NT2/D1 (cell line): ENCODE measurements at regions not wholly inside any gene's neighbourhood (a gene's known extent, or its start where the extent isn't known, plus 50 kb on each side); places are given as distances from the start of the nearest gene placed in this dataset.

Experiments used
- YY1 ChIP-seq: IDR thresholded peaks from 2 replicates; pipeline ENCODE4 v1.6.1; 2011; ENCODE audit not compliant: insufficient read length, insufficient read depth
- ZNF274 ChIP-seq: IDR thresholded peaks from 2 replicates; pipeline ENCODE4 v1.6.1; 2011; ENCODE audit warnings: mild to moderate bottlenecking, low read depth, low read length

DNA sequence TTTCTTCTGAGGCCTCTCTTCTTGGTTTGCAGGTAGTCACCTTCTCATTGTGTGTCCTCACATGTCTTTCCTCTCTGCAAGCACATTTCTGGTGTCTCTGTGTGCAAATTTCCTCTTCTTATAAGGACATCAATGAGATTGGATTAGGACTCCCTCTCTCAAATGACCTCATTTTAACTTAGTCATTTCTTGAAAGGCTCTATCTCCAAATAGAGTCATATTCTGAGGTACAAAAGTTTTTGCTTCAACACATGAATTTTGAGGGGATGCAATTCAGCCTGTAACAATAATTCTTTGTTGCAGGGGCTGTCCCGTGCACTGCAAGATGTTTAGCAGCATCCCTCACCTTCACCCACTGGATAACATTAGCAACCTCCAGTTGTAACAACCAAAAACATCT lies 115.0 kb upstream of the DCBLD2 start:
- TF ChIP-seq ZNF274 (no peak), YY1 (no peak)
